DMS114 treated with DMSO at 0.1 percent for 48 hours (cell line): ENCODE measurements at regions not wholly inside any gene's neighbourhood (a gene's known extent, or its start where the extent isn't known, plus 50 kb on each side); places are given as distances from the start of the nearest gene placed in this dataset.

ENCODE experiments used
- DNase-seq: peaks from one replicate; lab custom pipeline; 2025; ENCODE audit not compliant: unreplicated experiment; lab: John Stamatoyannopoulos, UW

DNA sequence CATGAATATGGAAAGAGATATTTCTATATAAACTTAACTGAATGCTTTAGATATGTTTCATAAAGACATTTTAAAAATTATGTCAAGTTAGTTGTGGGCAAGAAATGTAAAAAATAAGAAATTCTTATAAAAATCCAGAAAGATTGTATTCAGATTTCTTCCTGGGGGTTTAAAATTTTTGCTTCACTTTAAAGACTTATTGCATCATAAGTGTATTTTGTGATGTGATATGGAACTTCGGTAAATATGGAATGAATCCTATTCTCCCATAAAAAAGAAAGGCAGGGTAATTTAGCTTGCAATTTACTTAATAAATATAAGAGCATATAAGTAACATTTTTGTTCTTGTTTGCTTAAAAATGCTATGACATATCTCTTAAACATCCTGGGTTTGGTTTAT is 104.8 kb upstream of the CWC22 start:
- no peak for DNase-seq

DNA sequence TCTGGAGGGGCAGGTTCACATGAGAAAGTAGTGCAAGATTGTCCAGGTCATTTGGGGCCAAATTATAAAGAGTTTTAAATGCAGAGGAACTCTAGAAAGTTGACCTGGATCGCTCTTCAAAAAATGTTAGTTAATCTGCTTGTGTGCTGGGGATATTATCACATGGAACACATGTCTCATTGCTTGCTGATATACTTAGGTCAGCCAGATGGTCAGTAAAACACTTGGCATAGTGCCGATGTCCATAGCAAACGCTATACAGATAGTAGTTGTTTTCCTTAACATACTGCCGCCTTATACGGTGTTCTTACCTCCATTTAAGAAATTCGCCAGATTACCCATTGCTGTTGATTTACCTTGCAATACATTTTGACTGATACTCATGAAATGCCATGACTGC is 103.4 kb upstream of the CWC22 start:
- no peak for DNase-seq

DNA sequence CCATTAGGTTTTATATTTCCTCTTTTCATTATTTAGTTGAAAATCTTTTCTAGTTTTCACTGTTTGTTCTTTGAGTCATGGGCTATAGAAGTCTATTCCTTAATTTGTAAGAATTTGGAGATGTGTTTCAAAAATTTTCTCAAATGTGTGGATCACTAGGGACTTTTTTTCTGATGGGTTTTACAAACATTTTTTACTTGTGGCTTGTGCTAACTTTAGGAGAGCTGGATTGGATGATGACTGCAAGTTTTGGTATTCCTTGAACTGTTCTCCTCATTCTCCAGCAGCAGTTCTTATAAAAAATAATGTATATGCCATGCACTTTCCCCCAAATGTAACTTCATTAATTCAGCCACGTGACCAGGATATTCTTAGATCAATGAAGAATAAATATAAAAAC is 94.7 kb upstream of the CWC22 start:
- no peak for DNase-seq

DNA sequence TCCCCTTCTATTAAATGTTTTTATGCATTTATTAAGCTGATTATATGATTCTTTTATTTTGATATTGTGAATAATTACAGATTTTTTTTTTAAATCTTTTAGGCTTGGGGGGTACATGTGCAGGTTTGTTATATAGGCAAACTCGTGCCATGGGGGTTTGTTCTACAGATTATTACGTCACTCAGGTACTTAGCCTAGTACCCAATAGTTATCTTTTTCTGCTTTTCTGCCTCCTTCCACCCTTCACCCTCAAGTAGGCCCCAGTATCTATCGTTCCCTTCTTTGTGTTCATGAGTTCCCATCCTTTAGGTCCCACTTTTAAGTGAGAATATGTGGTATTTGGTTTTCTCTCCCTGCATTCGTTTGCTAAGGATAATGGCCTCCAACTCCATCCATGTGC is 92.2 kb upstream of the CWC22 start:
- no peak for DNase-seq

DNA sequence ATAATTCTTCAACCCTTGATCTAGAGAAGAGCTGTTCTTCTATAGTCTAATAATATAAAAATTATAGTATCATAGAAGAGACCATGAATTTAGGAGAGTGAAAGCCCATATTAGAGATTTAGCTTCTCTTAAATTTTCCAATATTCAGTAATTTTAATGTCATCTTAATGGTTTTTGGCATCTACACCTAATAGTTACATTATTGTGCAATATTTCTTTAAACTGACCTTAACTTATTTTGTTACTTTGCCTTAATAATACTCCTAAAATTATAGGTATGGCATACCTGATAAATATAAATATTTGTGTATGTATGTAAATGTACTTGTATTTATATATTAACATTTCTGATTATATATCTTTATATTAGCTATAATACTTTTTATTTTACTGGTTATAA is 78.0 kb upstream of the CWC22 start:
- no peak for DNase-seq

DNA sequence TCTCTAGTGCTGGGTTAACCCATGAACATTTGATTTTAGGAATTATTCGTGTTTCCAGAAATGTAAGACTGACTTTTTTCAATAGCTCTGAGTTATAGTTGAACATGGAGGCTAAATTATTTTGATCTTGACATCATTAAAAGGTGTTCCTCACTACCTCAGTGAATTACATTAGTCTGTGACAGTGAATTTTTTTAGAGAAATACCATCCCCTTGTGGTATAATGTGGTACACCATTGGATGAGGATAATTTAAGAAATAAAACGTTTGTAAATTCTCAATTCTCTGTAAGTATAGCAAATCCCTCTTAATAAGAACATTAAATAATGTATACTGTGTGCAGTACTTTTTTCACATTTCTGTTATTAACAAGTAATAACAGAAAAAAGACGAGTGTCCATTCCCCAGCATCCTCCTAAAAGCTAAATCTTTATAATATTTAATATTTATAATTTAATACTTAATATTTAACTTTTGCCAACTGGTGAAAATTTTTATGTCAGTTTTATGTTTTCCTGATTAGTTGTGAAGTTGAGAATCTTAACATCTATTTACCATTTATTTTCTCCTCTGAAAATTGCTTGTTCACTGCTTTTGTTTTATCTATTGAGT is 70.3 kb upstream of the CWC22 start:
- DNase-seq, result no peak

DNA sequence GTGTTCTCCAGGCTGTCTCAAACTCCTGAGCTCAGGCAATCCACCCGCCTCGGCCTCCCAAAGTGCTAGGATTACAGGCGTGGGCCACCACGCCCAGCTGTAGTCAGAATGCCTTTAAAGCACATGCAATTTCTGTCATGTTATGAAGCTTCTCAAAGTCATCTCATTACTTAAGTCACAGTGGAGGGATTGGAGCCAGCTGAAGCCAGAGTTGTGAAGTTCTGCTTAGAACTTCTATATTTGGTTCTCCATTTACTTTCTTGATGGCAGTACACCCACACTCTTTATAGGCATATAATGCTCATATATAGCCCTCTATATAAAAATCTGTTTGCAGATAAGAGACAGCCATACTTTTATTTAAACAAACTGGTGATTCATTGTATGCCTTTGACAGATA is 68.8 kb upstream of the CWC22 start:
- no peak for DNase-seq

DNA sequence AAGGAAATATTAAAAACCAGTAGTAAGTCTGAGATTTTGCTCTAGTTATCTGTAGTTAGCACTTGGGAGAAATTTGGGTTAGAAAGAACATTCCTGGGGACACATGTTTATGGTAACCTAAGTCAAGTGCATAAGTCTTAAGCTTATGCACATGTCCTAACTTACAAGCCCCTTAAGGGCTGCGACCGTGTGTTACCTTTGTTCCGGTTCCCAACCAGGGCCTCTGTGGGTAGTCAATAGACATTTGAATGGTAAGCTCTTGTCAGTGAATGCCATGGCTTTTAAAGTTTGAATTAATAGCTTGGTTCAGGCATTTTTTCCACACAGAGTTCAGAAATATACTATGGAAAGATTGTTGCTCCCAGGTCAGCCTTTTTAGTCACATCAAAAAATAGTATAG is 64.7 kb upstream of the CWC22 start:
- no peak for DNase-seq

DNA sequence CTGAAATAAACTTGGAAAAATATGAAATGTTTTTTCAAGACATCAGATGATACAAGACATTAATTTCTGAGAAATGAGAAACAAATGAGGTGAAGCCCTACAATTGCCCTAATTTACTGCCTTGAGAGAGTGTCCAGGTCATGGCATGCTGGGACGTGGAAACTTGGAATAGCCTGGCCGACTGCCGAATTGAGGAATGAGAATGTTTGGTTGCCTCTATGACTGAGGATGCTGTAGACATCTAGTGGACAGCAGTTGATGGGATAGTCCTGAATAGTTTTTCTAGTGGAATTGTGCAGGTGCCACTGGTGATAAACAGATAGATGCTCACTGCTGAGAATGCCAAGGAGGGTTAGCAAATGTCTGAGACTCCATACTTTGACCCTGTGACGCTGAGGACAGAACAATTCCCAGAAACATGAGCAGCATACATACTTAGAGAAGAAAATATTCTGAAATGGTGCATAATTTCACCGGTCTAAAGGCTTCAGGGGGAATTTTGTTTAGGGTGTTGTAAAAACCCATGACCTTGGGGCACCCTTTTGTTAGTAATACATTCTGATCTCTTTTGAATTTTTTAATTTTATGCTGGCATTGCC is 56.5 kb upstream of the CWC22 start:
- DNase-seq, result no peak

DNA sequence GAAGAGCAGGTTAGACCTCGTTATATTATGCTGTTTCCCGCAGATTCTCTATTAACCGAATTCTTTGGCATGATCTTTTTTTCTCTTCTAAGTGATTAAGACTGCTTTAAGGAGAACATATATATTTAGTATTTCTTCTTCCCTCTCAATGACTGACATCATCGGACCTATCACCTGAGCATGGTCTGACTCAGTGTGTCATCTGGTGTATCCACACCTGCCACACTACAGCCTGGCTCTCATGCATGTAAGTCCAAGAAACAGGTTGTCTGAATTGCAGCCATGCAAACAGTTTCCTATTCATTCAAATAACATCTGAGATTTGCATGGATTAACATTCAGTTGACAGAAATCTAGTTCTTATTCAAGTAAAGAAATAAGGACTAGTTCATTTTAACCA is 55.1 kb upstream of the CWC22 start:
- DNase-seq, result no peak

DNA sequence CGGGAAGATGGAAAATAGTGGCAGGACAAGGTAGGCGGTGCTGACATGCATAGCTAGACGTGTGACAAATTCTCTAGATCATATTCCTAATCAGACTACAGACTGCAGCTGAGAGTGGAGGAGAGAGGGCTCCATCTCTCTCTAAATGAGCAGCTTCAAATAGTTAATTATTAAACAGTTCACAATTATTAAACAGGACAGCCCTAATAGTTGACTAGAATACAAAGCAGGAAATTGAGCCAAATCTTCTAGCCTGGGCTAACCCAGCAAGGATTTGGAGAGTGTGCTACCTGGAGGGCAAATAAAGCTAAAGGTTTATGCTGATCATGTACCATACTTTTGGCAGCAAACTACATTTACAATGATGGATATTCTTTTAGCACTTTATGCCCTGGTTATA is 54.4 kb upstream of the CWC22 start:
- no peak for DNase-seq

DNA sequence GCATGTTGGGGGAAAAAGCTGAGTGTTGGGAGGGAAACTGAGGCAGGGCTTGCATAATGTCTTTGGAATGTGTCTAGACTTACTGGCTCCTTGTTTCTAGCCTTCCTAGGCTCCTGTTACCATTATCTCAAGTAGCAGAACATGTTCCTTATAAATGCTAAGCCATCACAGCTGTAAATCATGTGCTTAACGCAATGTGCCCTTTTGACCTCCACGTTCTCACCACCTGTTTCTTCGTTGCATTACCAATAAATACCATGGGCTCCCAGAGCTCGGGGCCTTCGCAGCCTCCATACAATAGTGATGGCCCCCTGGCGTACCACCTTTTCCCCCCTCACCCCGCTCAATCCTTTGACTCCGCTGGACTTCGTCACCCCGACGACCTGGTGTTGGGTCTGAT is 54.0 kb upstream of the CWC22 start:
- DNase-seq, result no peak

DNA sequence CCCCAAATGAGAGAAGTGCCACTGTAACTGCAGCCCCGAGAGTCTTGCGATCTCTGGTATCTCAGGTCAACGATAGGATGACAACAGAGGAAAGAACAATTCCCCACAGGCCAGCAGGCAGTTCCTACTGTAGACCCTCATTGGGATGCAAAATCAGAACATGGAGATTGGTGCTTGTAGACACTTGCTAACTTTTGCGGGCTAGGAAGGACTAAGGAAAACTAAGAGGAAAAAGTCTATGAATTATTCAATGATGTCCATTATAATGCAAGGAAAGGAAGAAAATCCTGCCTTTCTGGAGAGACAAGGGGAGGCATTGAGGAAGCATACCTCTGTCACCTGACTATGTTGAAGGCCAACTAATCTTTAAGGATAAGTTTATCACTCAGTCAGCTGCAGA is 51.9 kb upstream of the CWC22 start:
- DNase-seq, result no peak

DNA sequence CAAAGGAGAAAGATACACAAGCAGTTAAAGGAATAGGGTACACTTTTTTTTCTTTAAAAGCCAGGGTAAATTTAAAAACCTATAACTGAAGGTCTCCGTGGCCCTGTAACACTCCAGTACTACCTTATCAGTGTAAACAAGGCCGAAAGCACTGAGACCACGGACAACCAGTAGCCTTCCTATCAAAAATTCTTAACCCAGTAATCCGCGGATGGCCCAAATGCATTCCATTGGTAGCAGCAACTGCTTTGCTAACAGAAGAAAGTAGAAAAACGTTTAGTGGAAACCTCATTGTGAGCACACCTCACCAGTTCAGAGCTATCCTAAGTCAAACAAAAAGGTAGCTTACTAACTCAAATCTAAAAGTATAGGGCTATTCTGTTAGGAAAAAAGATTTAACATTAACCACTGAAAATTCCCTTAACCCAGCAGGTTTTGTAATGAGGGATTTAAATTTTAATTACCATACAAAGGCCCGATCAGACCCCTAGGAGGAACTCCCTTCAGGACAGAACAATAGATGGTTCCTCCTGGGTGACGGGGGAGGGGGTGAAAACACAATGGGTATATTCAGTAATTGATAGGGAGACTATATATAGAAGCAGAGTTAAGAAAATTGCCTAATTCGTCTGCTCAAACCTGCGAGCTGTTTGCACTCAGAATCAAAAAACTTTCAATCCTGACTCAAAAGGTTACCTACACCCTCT is 50.8 kb upstream of the CWC22 start:
- DNase-seq, result no peak
